GM10248 (cell line): ENCODE measurements at regions not wholly inside any gene's neighbourhood (a gene's known extent, or its start where the extent isn't known, plus 50 kb on each side); places are given as distances from the start of the nearest gene placed in this dataset.

Experiments used
- CTCF ChIA-PET: fragments of 300-600 bp; sonication (Branson Sonifier 250); formaldehyde crosslinking; extraction: SDS; loops from one replicate; lab custom pipeline; 2021; ENCODE audit warnings: antibody characterized with exemption; lab: Yijun Ruan, JAX
- POLR2A ChIA-PET: fragments of 350-650 bp; sonication (Branson Sonifier 250); formaldehyde crosslinking; extraction: SDS; loops from one replicate; lab custom pipeline; 2020; ENCODE audit warnings: antibody characterized with exemption; lab: Yijun Ruan, JAX
- DNase-seq: peaks from one replicate; pipeline ENCODE4 v3.0.0; 2012; ENCODE audit errors: extremely low spot score
- CTCF ChIP-seq: IDR thresholded peaks from 2 replicates; pipeline ENCODE4 v1.5.1; 2012; ENCODE audit warnings: mild to moderate bottlenecking, low read depth; ENCODE audit errors: extremely low read depth, missing control alignments, control extremely low read depth

- TF ChIP-seq CTCF, result no peak
- ChIA-PET CTCF (no interaction called here), POLR2A (no interaction called here)
- DNase-seq, result no peak
These were observed 78.2 kb upstream of the SMIM23 start for GRCh38 chr5:171707442-171707792.

GRCh38 chr5:171709930-171710329 is 75.7 kb upstream of the SMIM23 start:
- DNase-seq, result no peak
- CTCF ChIA-PET, result no interaction called here
- TF ChIP-seq CTCF, result no peak
- POLR2A ChIA-PET, result no interaction called here

- ChIA-PET POLR2A (no interaction called here), CTCF (no interaction called here)
- DNase-seq, result no peak
- no peak for TF ChIP-seq CTCF
These were observed 75.1 kb upstream of the SMIM23 start for GRCh38 chr5:171710451-171711024.

- no peak for DNase-seq
- ChIA-PET POLR2A (no interaction called here), CTCF (no interaction called here)
- TF ChIP-seq CTCF, result no peak
These were observed 74.0 kb upstream of the SMIM23 start for GRCh38 chr5:171711571-171711970.

- ChIA-PET POLR2A (no interaction called here), CTCF (no interaction called here)
- no peak for TF ChIP-seq CTCF
- no peak for DNase-seq
These were observed 73.0 kb upstream of the SMIM23 start for GRCh38 chr5:171712616-171713015.

- ChIA-PET POLR2A (no interaction called here), CTCF (no interaction called here)
- no peak for DNase-seq
- TF ChIP-seq CTCF, result no peak
These were observed 72.5 kb upstream of the SMIM23 start for GRCh38 chr5:171713152-171713551.

GRCh38 chr5:171714261-171714660 is 71.4 kb upstream of the SMIM23 start:
- ChIA-PET CTCF (no interaction called here), POLR2A (no interaction called here)
- no peak for DNase-seq

More at GRCh38 chr5:171714261-171714660, 71.4 kb upstream of the SMIM23 start:
- no peak for TF ChIP-seq CTCF
